ENCODE measurements at regions not wholly inside any gene's neighbourhood (a gene's known extent, or its start where the extent isn't known, plus 50 kb on each side); places are given as distances from the start of the nearest gene placed in this dataset.

GRCh38 chr3:182460303-182460702, 333.0 kb upstream of the ATP11B start:
- CTCF ChIA-PET = no interaction called here
- ATAC-seq (no peak), DNase-seq (ENCODE audit: low read depth, low spot score) (no peak)
- no peaks in the 10 kb centered on the region for H3K4me1 ChIP-seq (ENCODE audit: control insufficient read depth, insufficient read depth, low read length)
- in situ Hi-C loops (cut with HindIII; ENCODE audit: low pct_unique_long_range_greater_than_20kb, low sequenced_read_pairs) (no loop called here), intact Hi-C loops (cut with micrococcal nuclease; ENCODE audit: unreplicated experiment) (no loop called here)
- no peak for TF ChIP-seq SIN3A (IDR thresholded peaks at IDR 0.05; ENCODE audit: borderline replicate concordance, insufficient read depth, low read depth, low read length)
- POLR2A ChIA-PET = no interaction called here
- no peak overlapping the region for H3K27ac ChIP-seq (ENCODE audit: low read length)
- no TSS peak for BruUV-seq (replicated peaks)
- no peak overlapping the region for H3K4me3 ChIP-seq (ENCODE audit: low read depth in 2 of 2, low read length in 2 of 2)
- no peaks in the 10 kb centered on the region for H3K9me3 ChIP-seq (ENCODE audit: control insufficient read depth, insufficient read depth, low read depth, low read length)
- no peaks in the 10 kb centered on the region for H3K36me3 ChIP-seq (ENCODE audit: control insufficient read depth, insufficient read depth, low read length)
- no peaks in the 10 kb centered on the region for H3K27me3 ChIP-seq (ENCODE audit: control insufficient read depth, insufficient read depth, low read length)

- POLR2A ChIA-PET = no interaction called here
- ATAC-seq (no peak), DNase-seq (ENCODE audit: low read depth, low spot score) (no peak)
- Histone ChIP-seq H3K36me3 (ENCODE audit: control insufficient read depth, insufficient read depth, low read length) (no peaks in the 10 kb centered on the region), H3K4me1 (ENCODE audit: control insufficient read depth, insufficient read depth, low read length) (no peaks in the 10 kb centered on the region), H3K9me3 (ENCODE audit: control insufficient read depth, insufficient read depth, low read depth, low read length) (no peaks in the 10 kb centered on the region), H3K27me3 (ENCODE audit: control insufficient read depth, insufficient read depth, low read length) (no peaks in the 10 kb centered on the region), H3K27ac (ENCODE audit: low read length) (no peak overlapping the region), H3K4me3 (ENCODE audit: low read depth in 2 of 2, low read length in 2 of 2) (no peak overlapping the region)
- TF ChIP-seq TCF7L2 (IDR thresholded peaks at IDR 0.05; ENCODE audit: low read depth, low read length) (no peak), POLR2AphosphoS5 (IDR thresholded peaks at IDR 0.05; ENCODE audit: low read depth, low read length) (no peak), SIN3A (IDR thresholded peaks at IDR 0.05; ENCODE audit: borderline replicate concordance, insufficient read depth, low read depth, low read length) (no peak)
- BruUV-seq (replicated peaks) = no TSS peak
- intact Hi-C loops (cut with micrococcal nuclease; ENCODE audit: unreplicated experiment) = no loop called here
- in situ Hi-C loops (cut with HindIII; ENCODE audit: low pct_unique_long_range_greater_than_20kb, low sequenced_read_pairs) = no loop called here
- CTCF ChIA-PET = no interaction called here
Observed at GRCh38 chr3:182462152-182462551, 331.2 kb upstream of the ATP11B start.

- no peak for ATAC-seq
- TF ChIP-seq TCF7L2 (IDR thresholded peaks at IDR 0.05; ENCODE audit: low read depth, low read length) (no peak), CTCF (IDR thresholded peaks at IDR 0.05) (no peak), SIN3A (IDR thresholded peaks at IDR 0.05; ENCODE audit: borderline replicate concordance, insufficient read depth, low read depth, low read length) (no peak), REST (IDR thresholded peaks at IDR 0.05; ENCODE audit: insufficient read depth in 1 of 2, low read depth in 2 of 2, low read length in 1 of 2) (no peak), POLR2AphosphoS5 (IDR thresholded peaks at IDR 0.05; ENCODE audit: low read depth, low read length) (no peak)
- H3K36me3 ChIP-seq (ENCODE audit: control insufficient read depth, insufficient read depth, low read length) = no peaks in the 10 kb centered on the region
- no peaks in the 10 kb centered on the region for H3K27me3 ChIP-seq (ENCODE audit: control insufficient read depth, insufficient read depth, low read length)
- ChIA-PET POLR2A (no interaction called here), CTCF (no interaction called here)
- H3K4me1 ChIP-seq (ENCODE audit: control insufficient read depth, insufficient read depth, low read length) = no peaks in the 10 kb centered on the region
- no TSS peak for BruUV-seq (replicated peaks)
- no peak for DNase-seq (ENCODE audit: low read depth, low spot score)
- no peaks in the 10 kb centered on the region for H3K9me3 ChIP-seq (ENCODE audit: control insufficient read depth, insufficient read depth, low read depth, low read length)
- in situ Hi-C loops (cut with HindIII; ENCODE audit: low pct_unique_long_range_greater_than_20kb, low sequenced_read_pairs) (no loop called here), intact Hi-C loops (cut with micrococcal nuclease; ENCODE audit: unreplicated experiment) (no loop called here)
- no peak overlapping the region for H3K4me3 ChIP-seq (ENCODE audit: low read depth in 2 of 2, low read length in 2 of 2)
- no peak overlapping the region for H3K27ac ChIP-seq (ENCODE audit: low read length)
Observed at GRCh38 chr3:182464513-182465145, 328.7 kb upstream of the ATP11B start.

All from Panc1 (cell line).